ENCODE measurements at regions not wholly inside any gene's neighbourhood (a gene's known extent, or its start where the extent isn't known, plus 50 kb on each side); places are given as distances from the start of the nearest gene placed in this dataset.

- TF ChIP-seq, protein P1, sequence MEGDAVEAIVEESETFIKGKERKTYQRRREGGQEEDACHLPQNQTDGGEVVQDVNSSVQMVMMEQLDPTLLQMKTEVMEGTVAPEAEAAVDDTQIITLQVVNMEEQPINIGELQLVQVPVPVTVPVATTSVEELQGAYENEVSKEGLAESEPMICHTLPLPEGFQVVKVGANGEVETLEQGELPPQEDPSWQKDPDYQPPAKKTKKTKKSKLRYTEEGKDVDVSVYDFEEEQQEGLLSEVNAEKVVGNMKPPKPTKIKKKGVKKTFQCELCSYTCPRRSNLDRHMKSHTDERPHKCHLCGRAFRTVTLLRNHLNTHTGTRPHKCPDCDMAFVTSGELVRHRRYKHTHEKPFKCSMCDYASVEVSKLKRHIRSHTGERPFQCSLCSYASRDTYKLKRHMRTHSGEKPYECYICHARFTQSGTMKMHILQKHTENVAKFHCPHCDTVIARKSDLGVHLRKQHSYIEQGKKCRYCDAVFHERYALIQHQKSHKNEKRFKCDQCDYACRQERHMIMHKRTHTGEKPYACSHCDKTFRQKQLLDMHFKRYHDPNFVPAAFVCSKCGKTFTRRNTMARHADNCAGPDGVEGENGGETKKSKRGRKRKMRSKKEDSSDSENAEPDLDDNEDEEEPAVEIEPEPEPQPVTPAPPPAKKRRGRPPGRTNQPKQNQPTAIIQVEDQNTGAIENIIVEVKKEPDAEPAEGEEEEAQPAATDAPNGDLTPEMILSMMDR (IDR thresholded peaks at IDR 0.05): no peak
- TF ChIP-seq POLR2A (IDR thresholded peaks at IDR 0.05): no peak
- no peak for TF ChIP-seq POLR2AphosphoS5 (IDR thresholded peaks at IDR 0.05)
Observed at GRCh38 chr2:136173126-136173525, 55.2 kb upstream of the CXCR4 start.
